ENCODE measurements at regions not wholly inside any gene's neighbourhood (a gene's known extent, or its start where the extent isn't known, plus 50 kb on each side); places are given as distances from the start of the nearest gene placed in this dataset.

GRCh38 chr1:178633056-178633455 is 92.0 kb upstream of the RALGPS2 start:
- FAIRE-seq, result no peak

GRCh38 chr1:178634445-178634844 is 90.6 kb upstream of the RALGPS2 start:
- no peak for TF ChIP-seq CTCF (IDR thresholded peaks at IDR 0.05; ENCODE audit: borderline replicate concordance, extremely low read depth, insufficient read depth)
- Histone ChIP-seq H3K27me3 (ENCODE audit: control insufficient read depth, insufficient read depth, low read length) (no peaks in the 10 kb centered on the region), H3K36me3 (ENCODE audit: control insufficient read depth in 2 of 3, insufficient read depth in 3 of 3, low read length in 3 of 3) (no peaks in the 10 kb centered on the region), H3K9ac (ENCODE audit: low read length in 3 of 3) (no peak overlapping the region), H3K27ac (ENCODE audit: low read depth in 2 of 2, low read length in 2 of 2) (no peak overlapping the region), H3K4me1 (ENCODE audit: control insufficient read depth in 2 of 3, insufficient read depth in 2 of 3, low read depth in 1 of 3, low read length in 3 of 3) (no peaks in the 10 kb centered on the region), H3K4me3 (ENCODE audit: low read length in 3 of 3) (no peak overlapping the region), H3K9me3 (ENCODE audit: control insufficient read depth in 2 of 3, insufficient read depth in 1 of 3, low read length in 3 of 3) (no peaks in the 10 kb centered on the region)
- FAIRE-seq, result no peak
- peak in 2 of 5 donors; percentile 22 to 78 for DNase-seq
- intact Hi-C loops (cut with DNase I), result no loop called here

More at GRCh38 chr1:178633056-178633455, 92.0 kb upstream of the RALGPS2 start:
- Histone ChIP-seq H3K27me3 (ENCODE audit: control insufficient read depth, insufficient read depth, low read length) (no peaks in the 10 kb centered on the region), H3K36me3 (ENCODE audit: control insufficient read depth in 2 of 3, insufficient read depth in 3 of 3, low read length in 3 of 3) (no peaks in the 10 kb centered on the region), H3K27ac (ENCODE audit: low read depth in 2 of 2, low read length in 2 of 2) (no peak overlapping the region), H3K9ac (ENCODE audit: low read length in 3 of 3) (no peak overlapping the region), H3K4me1 (ENCODE audit: control insufficient read depth in 2 of 3, insufficient read depth in 2 of 3, low read depth in 1 of 3, low read length in 3 of 3) (no peaks in the 10 kb centered on the region), H3K9me3 (ENCODE audit: control insufficient read depth in 2 of 3, insufficient read depth in 1 of 3, low read length in 3 of 3) (no peaks in the 10 kb centered on the region), H3K4me3 (ENCODE audit: low read length in 3 of 3) (no peak overlapping the region)
- TF ChIP-seq CTCF (IDR thresholded peaks at IDR 0.05; ENCODE audit: borderline replicate concordance, extremely low read depth, insufficient read depth), result no peak
- intact Hi-C loops (cut with DNase I), result no loop called here
- DNase-seq, result no peak

- no peak for TF ChIP-seq CTCF (IDR thresholded peaks at IDR 0.05; ENCODE audit: borderline replicate concordance, extremely low read depth, insufficient read depth)
- Histone ChIP-seq H3K4me1 (ENCODE audit: control insufficient read depth in 2 of 3, insufficient read depth in 2 of 3, low read depth in 1 of 3, low read length in 3 of 3) (no peaks in the 10 kb centered on the region), H3K9me3 (ENCODE audit: control insufficient read depth in 2 of 3, insufficient read depth in 1 of 3, low read length in 3 of 3) (no peaks in the 10 kb centered on the region), H3K27ac (ENCODE audit: low read depth in 2 of 2, low read length in 2 of 2) (no peak overlapping the region), H3K4me3 (ENCODE audit: low read length in 3 of 3) (no peak overlapping the region), H3K9ac (ENCODE audit: low read length in 3 of 3) (no peak overlapping the region), H3K36me3 (ENCODE audit: control insufficient read depth in 2 of 3, insufficient read depth in 3 of 3, low read length in 3 of 3) (no peaks in the 10 kb centered on the region), H3K27me3 (ENCODE audit: control insufficient read depth, insufficient read depth, low read length) (no peaks in the 10 kb centered on the region)
- peak in 1 of 5 donors; percentile 56 for DNase-seq
- FAIRE-seq, result no peak
- intact Hi-C loops (cut with DNase I), result no loop called here
These were observed 87.2 kb upstream of the RALGPS2 start for GRCh38 chr1:178637841-178638240.

GRCh38 chr1:178639326-178639725 is 85.7 kb upstream of the RALGPS2 start:
- no peaks in the 10 kb centered on the region for H3K27me3 ChIP-seq (ENCODE audit: control insufficient read depth, insufficient read depth, low read length)
- intact Hi-C loops (cut with DNase I), result no loop called here
- H3K36me3 ChIP-seq (ENCODE audit: control insufficient read depth in 2 of 3, insufficient read depth in 3 of 3, low read length in 3 of 3), result no peaks in the 10 kb centered on the region
- TF ChIP-seq CTCF (IDR thresholded peaks at IDR 0.05; ENCODE audit: borderline replicate concordance, extremely low read depth, insufficient read depth), result no peak
- DNase-seq (no peak), FAIRE-seq (no peak)
- H3K27ac ChIP-seq (ENCODE audit: low read depth in 2 of 2, low read length in 2 of 2), result no peak overlapping the region
- H3K9ac ChIP-seq (ENCODE audit: low read length in 3 of 3), result no peak overlapping the region
- no peak overlapping the region for H3K4me3 ChIP-seq (ENCODE audit: low read length in 3 of 3)
- no peaks in the 10 kb centered on the region for H3K9me3 ChIP-seq (ENCODE audit: control insufficient read depth in 2 of 3, insufficient read depth in 1 of 3, low read length in 3 of 3)
- no peaks in the 10 kb centered on the region for H3K4me1 ChIP-seq (ENCODE audit: control insufficient read depth in 2 of 3, insufficient read depth in 2 of 3, low read depth in 1 of 3, low read length in 3 of 3)

Measured in kidney (tissue), 13 donors.